ENCODE measurements at regions not wholly inside any gene's neighbourhood (a gene's known extent, or its start where the extent isn't known, plus 50 kb on each side); places are given as distances from the start of the nearest gene placed in this dataset.

DNA sequence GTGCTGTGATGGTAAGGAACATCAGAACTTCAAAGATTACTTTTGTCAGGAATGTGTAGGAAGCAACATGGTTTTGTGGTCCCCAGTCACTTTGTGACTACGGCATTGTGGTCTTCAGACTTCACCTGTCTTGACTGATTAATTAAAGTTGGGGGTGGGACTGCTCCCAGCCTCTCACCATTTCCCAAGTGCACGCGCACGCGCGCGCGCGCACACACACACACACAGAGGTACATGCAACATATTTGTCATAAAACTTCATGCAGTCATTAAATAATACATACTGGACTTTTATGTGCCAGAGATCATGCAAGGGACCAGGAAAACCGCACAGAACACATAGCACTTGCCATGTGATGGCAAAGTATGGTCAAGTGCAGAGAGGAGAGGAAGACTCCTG, 181.2 kb downstream of the EVX1 start:
- H3K9me3 ChIP-seq (ENCODE audit: low read length), result no peaks in the 10 kb centered on the region
- no peak overlapping the region for H3K4me3 ChIP-seq (ENCODE audit: low read length)
- no peak overlapping the region for H2AFZ ChIP-seq (ENCODE audit: low read depth, low read length)
- TF ChIP-seq TAF1 (IDR thresholded peaks at IDR 0.05; ENCODE audit: low read depth) (no peak), EZH2 (IDR thresholded peaks at IDR 0.05; ENCODE audit: borderline replicate concordance, insufficient read depth, low read length, poor library complexity, severe bottlenecking) (no peak), POLR2AphosphoS5 (IDR thresholded peaks at IDR 0.05) (no peak)
- H3K9me2 ChIP-seq (ENCODE audit: insufficient read depth, low read length), result no peaks in the 10 kb centered on the region
- no peaks in the 10 kb centered on the region for H3K36me3 ChIP-seq (ENCODE audit: insufficient read depth, low read length)
- H3F3A ChIP-seq (ENCODE audit: insufficient read depth, low read length, poor library complexity, severe bottlenecking), result no peaks in the 10 kb centered on the region
- H3K27me3 ChIP-seq (ENCODE audit: insufficient read depth, low read depth, low read length), result no peaks in the 10 kb centered on the region
- H3K4me2 ChIP-seq (ENCODE audit: low read length), result no peak overlapping the region
- no peak overlapping the region for H3K9ac ChIP-seq (ENCODE audit: low read length)
- H3K27ac ChIP-seq (ENCODE audit: low read length), result no peak overlapping the region
- H3K79me2 ChIP-seq (replicated peaks; ENCODE audit: insufficient read depth, low read length), result no peaks in the 10 kb centered on the region
- no peaks in the 10 kb centered on the region for H4K20me1 ChIP-seq (ENCODE audit: insufficient read depth)

DNA sequence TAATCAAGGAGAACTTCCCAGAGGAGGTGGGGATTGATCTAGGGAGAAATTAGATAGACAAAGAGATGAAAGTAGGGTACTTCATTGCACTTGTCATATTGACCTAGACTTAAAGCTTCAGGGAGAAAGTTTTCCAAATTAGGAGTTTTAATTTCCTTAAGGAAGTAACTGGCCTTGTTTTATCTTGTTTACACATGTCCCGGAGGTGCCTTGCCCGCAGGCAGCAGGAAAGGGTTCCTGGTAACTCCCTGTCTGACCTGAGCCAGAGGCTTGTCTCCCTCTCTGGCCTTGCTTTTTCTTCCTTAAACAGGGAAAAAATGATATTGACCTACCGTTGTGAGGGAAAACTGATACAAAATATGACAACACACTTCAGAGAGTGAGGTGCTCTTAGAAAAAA, 181.6 kb downstream of the EVX1 start:
- TF ChIP-seq MXI1 (conservative IDR thresholded peaks at IDR 0.05; ENCODE audit: poor library complexity, severe bottlenecking) (no peak), POLR2AphosphoS5 (IDR thresholded peaks at IDR 0.05) (no peak), EZH2 (IDR thresholded peaks at IDR 0.05; ENCODE audit: borderline replicate concordance, insufficient read depth, low read length, poor library complexity, severe bottlenecking) (no peak), EP300 (conservative IDR thresholded peaks at IDR 0.05; ENCODE audit: poor library complexity, severe bottlenecking) (no peak), SMC3 (conservative IDR thresholded peaks at IDR 0.05; ENCODE audit: poor library complexity) (no peak), CTCF (IDR thresholded peaks at IDR 0.05; ENCODE audit: poor library complexity, severe bottlenecking) (no peak), TAF1 (IDR thresholded peaks at IDR 0.05; ENCODE audit: low read depth) (no peak), RAD21 (conservative IDR thresholded peaks at IDR 0.05) (no peak)
- TF ChIP-seq, protein P1, sequence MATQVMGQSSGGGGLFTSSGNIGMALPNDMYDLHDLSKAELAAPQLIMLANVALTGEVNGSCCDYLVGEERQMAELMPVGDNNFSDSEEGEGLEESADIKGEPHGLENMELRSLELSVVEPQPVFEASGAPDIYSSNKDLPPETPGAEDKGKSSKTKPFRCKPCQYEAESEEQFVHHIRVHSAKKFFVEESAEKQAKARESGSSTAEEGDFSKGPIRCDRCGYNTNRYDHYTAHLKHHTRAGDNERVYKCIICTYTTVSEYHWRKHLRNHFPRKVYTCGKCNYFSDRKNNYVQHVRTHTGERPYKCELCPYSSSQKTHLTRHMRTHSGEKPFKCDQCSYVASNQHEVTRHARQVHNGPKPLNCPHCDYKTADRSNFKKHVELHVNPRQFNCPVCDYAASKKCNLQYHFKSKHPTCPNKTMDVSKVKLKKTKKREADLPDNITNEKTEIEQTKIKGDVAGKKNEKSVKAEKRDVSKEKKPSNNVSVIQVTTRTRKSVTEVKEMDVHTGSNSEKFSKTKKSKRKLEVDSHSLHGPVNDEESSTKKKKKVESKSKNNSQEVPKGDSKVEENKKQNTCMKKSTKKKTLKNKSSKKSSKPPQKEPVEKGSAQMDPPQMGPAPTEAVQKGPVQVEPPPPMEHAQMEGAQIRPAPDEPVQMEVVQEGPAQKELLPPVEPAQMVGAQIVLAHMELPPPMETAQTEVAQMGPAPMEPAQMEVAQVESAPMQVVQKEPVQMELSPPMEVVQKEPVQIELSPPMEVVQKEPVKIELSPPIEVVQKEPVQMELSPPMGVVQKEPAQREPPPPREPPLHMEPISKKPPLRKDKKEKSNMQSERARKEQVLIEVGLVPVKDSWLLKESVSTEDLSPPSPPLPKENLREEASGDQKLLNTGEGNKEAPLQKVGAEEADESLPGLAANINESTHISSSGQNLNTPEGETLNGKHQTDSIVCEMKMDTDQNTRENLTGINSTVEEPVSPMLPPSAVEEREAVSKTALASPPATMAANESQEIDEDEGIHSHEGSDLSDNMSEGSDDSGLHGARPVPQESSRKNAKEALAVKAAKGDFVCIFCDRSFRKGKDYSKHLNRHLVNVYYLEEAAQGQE (IDR thresholded peaks at IDR 0.05; ENCODE audit: borderline replicate concordance), result no peak
- H3K36me3 ChIP-seq (ENCODE audit: insufficient read depth, low read length), result no peaks in the 10 kb centered on the region
- H3K9ac ChIP-seq (ENCODE audit: low read length), result no peak overlapping the region

GRCh38 chr7:27424749-27425148, 182.1 kb downstream of the EVX1 start:
- Histone ChIP-seq H2AFZ (ENCODE audit: low read depth, low read length) (no peak overlapping the region), H3K27ac (ENCODE audit: low read length) (no peak overlapping the region), H3K9me3 (ENCODE audit: low read length) (no peaks in the 10 kb centered on the region), H3K9me2 (ENCODE audit: insufficient read depth, low read length) (no peaks in the 10 kb centered on the region), H3K4me2 (ENCODE audit: low read length) (no peak overlapping the region), H3F3A (ENCODE audit: insufficient read depth, low read length, poor library complexity, severe bottlenecking) (no peaks in the 10 kb centered on the region), H4K20me1 (ENCODE audit: insufficient read depth) (no peaks in the 10 kb centered on the region), H3K9ac (ENCODE audit: low read length) (no peak overlapping the region), H3K27me3 (ENCODE audit: insufficient read depth, low read depth, low read length) (no peaks in the 10 kb centered on the region), H3K36me3 (ENCODE audit: insufficient read depth, low read length) (no peaks in the 10 kb centered on the region), H3K4me3 (ENCODE audit: low read length) (no peak overlapping the region), H3K79me2 (replicated peaks; ENCODE audit: insufficient read depth, low read length) (no peaks in the 10 kb centered on the region)
- TF ChIP-seq SMC3 (conservative IDR thresholded peaks at IDR 0.05; ENCODE audit: poor library complexity) (no peak), MXI1 (conservative IDR thresholded peaks at IDR 0.05; ENCODE audit: poor library complexity, severe bottlenecking) (no peak), POLR2AphosphoS5 (IDR thresholded peaks at IDR 0.05) (no peak), TAF1 (IDR thresholded peaks at IDR 0.05; ENCODE audit: low read depth) (no peak), CTCF (IDR thresholded peaks at IDR 0.05; ENCODE audit: poor library complexity, severe bottlenecking) (no peak), EP300 (conservative IDR thresholded peaks at IDR 0.05; ENCODE audit: poor library complexity, severe bottlenecking) (no peak), EZH2 (IDR thresholded peaks at IDR 0.05; ENCODE audit: borderline replicate concordance, insufficient read depth, low read length, poor library complexity, severe bottlenecking) (no peak), RAD21 (conservative IDR thresholded peaks at IDR 0.05) (no peak)
- TF ChIP-seq, protein P1 (IDR thresholded peaks at IDR 0.05; ENCODE audit: borderline replicate concordance), result no peak

More for the DNA sequence above, 181.6 kb downstream of the EVX1 start:
- no peaks in the 10 kb centered on the region for H3K79me2 ChIP-seq (replicated peaks; ENCODE audit: insufficient read depth, low read length)
- no peak overlapping the region for H3K27ac ChIP-seq (ENCODE audit: low read length)
- H3K4me3 ChIP-seq (ENCODE audit: low read length), result no peak overlapping the region
- no peaks in the 10 kb centered on the region for H3K9me2 ChIP-seq (ENCODE audit: insufficient read depth, low read length)
- no peaks in the 10 kb centered on the region for H3K27me3 ChIP-seq (ENCODE audit: insufficient read depth, low read depth, low read length)
- no peak overlapping the region for H3K4me2 ChIP-seq (ENCODE audit: low read length)
- no peaks in the 10 kb centered on the region for H3K9me3 ChIP-seq (ENCODE audit: low read length)
- H3F3A ChIP-seq (ENCODE audit: insufficient read depth, low read length, poor library complexity, severe bottlenecking), result no peaks in the 10 kb centered on the region
- H2AFZ ChIP-seq (ENCODE audit: low read depth, low read length), result no peak overlapping the region
- H4K20me1 ChIP-seq (ENCODE audit: insufficient read depth), result no peaks in the 10 kb centered on the region
